H4 (cell line): ENCODE measurements at regions not wholly inside any gene's neighbourhood (a gene's known extent, or its start where the extent isn't known, plus 50 kb on each side); places are given as distances from the start of the nearest gene placed in this dataset.
"Not testable (repeated sequence)": the region's sequence is repeated elsewhere in the genome, so short reads cannot be mapped to it uniquely, and the experiment has no call there.

Experiments used
- DNase-seq: peaks from one replicate; pipeline ENCODE4 v3.0.0-alpha.2; 2015; ENCODE audit warnings: low spot score

DNA sequence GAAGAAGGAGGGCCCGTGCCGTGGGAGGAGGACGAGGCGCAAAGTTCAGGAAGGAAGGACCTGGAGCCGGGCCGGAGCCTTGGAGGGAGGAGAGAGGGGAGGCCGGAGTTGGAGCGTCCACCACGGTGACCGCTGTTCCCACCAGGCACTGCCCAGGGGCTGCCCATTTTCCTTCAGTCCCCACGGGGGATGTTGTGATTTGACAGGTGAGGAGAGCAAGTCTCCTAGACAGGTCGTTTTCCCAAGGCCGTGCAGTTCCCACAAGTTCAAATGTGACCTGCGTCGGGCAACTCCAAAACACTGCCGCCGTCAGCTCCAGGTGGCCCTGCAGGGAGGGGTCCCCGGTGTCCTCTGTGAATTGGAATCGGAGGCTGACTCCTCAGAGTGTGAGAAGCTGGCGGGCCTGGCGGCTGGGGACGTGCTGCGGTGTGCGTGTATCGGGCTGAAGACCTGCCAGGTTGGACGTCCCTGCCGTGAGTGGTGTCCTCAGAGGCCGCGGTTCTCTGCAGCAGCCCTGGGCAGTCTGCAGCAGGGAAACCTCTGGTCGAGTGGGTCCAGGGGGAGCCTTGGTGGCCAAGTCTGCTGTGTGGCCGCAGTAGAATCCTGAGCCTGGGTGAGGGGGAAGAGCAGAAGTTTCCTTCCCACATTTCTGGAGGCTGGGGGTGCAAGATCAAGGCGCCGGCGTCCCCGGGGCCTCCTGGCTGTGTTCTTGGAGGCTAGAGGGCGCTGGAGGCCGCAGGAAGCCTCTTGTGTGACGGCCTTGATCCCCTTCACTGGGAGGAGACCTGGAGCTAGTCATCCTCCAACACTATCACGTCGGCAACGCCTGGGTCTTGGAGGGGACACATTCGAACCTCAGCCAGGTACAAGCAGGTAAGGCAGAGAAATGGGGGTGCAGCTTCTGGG, 115.1 kb upstream of the FRMD1 start:
- DNase-seq: no peak

DNA sequence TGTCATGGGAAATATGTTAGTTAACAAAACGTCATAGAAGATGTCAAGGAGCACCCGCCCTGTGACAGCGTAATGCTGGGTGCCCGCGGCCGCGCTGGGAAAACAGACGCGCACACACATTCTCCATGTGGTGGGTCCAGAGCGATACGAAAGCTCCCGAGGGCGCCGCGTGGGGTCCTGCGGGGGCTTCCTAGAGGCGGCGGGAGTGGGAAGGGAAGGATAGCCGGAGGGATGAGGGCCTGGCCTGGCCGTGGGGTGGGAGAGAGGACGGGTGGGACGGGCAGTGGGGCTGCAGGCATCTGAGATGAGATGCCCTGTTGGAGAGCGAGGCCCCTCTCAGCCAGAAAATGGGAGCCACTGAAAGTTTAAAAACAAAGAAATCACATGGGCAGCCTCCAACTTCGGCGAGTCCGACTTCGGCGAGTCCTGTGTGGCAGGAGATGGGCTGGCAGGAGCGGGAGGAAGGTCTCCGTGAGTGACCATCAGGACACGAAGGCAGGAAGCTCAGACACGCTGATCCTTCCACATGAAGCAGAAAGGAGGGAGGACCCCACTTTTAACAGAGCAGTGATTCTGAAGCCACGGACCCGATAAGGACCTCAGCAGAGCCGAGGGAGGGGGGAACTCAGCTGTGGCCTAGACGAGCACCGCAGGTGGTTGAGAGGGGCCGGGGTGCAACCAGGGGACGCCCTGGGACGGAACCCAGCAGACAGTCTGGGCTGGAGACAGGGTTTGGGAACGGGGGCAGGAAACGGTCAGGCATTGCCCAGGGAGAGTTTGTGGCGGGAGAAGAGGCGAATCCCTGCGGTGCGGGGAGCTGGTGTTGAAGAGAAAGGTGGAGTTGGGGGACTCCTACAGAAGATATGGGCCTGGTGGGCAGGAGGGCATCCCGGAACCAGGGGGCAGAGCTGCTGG, 114.1 kb upstream of the FRMD1 start:
- no peak for DNase-seq

DNA sequence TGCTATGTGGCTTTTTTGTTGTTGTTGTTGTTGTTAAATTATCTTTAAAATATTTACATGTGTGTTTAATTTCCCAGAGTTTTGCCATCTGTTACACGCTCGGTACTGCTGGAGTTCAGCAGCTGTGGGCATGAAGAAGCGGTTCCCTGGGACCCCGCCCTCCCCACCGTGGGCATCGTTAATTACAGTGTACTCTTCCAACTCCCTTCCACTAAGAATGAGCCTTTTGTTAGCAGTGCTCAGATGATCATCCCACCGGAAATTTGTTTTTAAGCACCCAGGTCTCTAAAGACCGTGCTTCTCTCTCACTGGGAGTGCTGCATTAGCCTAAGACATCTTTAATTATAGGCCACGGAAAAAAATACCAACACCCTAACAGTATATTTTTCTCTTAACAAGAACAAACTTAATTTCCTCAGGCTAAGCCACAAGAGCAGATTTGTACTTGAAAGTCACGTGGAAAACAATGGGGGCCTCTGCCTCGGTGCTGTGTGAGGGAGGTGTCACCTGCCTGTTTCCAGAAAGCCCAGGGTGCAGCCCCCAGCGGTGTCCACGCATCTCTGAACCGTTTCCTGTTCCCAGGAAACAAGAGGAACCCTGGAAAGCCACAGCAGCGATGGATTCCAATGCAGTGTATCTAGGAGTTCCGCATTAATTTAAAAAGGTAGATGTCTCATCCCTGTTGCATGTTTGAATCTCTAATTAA, 113.3 kb upstream of the FRMD1 start:
- DNase-seq: no peak

DNA sequence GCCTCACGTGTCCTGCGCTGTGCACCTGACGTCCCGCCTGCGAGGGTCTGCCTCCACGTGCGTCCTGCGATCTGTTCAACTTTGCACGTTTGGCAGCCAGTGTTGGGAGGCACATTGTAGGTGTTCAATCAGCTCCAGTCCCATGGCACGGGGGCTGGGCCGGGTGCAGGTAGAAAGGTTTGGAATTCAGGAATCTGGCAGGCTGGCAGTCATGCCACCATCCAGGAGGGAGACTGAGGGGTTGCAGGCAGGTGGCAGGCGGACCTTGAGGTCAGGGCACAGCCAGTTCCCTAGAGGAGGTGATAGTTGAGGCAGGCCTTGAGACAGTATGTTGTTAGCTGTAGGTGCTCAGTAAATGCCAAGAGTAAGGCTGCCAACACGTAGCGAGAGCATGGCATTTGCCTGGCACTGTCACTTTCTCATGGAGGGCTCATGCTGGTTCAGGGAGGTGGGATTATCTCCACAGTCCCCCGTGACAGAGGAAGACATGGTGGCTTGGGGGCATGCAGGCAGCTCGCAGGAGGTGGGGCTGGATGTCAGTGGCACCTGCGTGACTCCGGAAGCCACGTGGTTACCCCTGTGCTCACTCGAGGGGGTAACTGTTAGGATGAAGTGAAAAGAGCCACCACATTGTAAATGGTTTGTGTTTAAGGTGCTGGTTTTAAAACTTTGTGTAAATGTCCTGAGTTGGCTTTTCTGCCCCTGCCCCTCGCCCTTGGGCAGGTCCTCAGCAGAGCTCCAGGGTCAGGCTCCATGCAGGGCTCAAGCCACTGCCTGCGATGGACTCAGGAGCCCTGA, 111.8 kb upstream of the FRMD1 start:
- no peak for DNase-seq

DNA sequence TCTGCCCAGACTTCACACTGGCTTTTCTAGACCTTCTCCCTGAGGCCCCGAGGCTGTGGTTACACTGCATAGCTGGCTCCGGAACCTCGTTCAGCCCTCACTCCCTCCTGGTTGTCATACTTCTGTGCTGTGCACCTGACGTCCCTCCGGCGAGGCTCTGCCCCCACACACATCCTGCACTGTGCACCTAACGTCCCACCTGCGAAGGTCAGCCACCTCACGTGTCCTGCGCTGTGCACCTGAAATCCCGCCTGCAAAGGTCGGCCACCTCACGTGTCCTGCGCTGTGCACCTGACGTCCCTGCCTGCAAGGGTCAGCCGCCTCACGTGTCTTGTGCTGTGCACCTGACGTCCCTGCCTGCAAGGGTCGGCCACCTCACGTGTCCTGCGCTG, 111.0 kb upstream of the FRMD1 start:
- DNase-seq: no peak

DNA sequence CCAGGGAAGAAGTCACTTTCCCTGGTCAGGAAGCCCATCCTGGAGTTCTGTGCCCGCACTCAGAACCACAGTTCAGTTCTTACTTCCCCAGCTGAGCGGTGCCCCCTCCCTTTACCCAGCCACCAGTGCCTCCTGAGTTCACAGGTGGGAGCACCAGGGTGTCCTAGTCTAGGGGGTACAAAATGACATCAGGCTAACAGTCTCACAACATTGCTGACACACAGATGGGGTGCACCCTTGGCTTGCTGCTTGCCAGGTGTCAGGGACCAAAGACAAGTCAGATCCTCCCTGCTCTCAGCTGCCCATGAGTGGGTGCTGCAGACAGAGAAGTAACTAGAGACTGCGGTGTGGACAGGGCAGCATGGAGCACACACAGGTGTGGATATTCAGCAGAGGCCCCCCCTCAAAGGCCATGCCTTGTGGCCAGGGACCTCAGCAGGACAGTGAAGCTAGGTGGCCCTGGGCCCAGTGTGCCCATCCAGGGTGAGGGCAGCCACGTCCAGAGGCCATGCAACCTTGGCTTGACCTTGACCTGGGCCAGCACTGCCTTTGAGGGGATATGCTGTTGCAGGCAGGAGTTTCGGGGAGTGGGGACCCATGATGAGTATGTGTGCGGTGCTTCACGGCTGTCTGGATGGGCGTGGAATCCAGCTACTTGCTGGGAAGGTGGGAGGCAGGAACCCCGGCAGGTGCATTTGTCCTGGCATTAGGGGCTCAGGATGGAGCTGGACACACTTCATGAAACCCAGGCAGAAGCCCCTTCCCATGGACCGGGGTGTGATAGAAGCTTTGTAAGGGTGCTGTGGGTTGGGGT, 110.4 kb upstream of the FRMD1 start:
- DNase-seq: no peak

DNA sequence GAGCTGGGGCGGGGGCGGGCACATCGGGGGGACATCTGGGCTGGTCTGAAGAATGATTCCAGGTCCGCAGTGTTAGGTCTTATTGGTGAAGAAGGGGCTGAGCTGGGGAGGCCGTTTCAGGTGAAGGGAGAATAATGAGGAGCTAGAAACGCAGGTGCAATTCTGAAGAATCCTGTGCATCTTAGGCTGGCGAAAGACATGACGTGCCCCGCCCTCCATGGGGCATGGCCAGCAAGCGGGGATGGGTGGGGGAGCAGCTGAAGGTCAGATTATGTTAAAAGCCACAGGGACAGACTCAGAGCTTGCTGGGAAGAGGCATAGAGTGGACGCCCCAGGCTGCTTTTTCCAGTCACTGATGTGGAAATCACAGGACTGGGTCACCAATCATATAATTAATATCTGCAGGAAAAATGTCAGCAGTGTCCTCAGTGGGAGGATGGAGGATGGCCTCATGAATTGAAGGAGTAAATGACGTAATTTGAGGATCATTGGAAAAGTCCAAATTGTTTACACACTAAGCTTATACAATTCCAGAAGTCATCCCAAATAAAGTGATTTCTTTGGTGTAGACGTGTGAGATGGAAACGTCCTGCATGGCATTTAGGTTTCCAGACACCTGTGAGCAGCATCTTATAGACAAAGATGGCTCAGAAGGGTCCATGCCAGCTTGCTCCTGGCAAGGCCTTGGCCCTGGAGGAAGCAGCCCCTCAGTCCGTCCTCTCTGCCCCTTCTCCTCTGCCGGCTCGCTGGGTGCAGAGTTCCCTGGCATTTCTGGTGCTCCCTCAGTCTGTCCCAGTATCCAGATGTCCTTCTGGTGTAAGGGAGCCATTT, 109.6 kb upstream of the FRMD1 start:
- no peak for DNase-seq

DNA sequence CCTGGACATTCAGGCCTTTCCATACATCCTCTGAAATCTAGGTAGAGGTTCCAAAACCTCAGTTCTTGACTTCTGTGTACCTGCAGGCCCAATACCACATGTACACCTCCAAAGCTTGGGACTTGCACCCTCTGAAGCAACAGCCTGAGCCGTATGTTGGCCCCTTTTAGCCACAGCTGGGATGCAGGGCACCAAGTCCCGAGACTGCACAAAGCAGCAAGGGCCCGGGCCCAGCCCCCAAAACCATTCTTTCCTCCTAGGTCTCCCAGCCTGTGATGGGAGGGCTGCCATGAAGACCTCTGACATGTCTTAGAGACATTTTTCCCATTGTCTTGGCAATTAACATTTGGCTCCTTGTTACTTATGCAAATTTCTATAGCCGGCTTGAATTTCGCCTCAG, 107.4 kb upstream of the FRMD1 start:
- no peak for DNase-seq

DNA sequence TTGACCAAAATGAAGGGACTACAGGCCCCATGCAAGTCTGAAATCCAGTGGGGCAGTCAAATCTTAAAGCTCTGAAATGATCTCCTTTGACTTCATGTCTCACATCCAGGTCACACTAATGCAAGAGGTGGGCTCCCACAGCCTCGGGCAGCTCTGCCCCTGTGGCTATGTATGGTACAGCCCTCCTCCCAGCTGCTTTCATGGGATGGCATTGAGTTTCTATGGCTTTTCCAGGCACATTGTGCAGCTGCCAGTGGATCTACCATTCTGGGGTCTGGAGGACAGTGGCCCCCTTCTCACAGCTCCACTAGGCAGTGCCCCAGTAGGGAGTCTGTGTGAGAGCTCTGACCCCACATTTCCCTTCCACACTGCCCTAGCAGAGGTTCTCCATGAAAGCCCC, 107.0 kb upstream of the FRMD1 start:
- not testable (repeated sequence) for DNase-seq

DNA sequence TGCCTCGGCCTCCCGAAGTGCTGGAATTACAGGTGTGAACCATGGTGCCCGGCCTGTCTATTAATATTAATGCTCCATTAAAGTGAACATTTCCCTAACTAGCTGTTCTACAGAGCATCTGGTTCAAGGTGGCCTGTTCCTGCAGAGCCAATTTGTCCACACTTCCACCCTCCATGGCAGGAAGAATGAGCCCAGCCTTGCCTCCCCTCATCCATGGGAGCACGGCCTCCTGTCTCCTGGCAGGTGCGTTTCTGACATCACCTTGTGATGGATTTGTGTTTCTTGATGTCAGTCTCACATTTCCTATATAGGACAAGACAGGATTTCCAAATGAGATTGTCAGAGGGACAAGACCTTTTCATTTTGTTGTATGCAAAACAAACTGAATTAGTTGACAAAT, 105.7 kb upstream of the FRMD1 start:
- no peak for DNase-seq

DNA sequence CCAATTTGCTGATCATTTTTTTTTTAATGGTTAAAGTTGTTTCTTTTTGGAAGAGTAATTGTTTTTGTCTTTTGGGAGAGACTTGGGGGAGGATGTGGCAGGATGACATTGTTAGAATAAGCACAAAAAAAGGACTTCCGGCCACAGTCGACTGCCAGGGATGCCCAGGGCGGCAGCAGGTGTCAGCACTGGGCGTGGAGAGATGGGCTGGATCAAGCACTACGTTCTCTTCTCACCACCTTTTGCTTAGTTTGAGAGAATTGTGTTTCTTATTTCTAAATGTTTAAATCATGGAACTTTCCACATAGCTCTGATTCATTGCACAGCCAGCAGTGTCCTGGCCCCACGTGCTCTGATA, 104.6 kb upstream of the FRMD1 start:
- DNase-seq: no peak

DNA sequence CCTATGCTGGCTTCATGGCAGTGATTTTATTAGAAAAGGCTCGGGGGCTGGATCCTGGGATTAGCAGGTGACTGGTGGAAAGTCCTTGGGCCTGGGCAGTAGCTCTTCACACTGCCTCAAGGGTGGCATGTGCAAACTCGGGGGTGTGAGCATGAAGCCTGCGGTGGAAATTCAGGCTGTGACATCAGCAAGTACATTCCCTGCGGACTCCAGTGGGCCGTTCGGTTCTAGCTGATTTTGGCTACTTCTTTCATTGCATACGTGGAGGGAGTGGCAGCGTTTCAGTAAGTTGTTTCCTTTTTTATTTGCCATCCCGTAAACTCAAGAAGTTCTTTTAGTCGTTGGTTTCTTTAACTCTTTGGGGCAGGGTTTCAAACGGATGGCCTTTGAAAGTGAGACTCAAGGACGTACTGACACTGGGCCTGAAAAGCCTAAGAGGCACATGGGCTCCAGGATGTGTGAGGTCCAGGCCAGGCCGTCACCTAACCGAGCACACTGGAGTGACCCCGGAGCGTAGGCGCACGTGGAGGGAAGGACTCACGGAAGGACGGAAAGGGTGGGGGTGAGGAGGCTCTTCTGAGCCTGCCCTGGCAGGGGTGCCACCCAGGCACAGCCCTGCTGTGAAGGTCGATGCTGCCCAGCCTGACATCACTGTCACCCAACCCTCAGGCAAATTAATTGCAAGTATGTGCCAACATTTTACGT, 104.0 kb upstream of the FRMD1 start:
- DNase-seq: no peak

DNA sequence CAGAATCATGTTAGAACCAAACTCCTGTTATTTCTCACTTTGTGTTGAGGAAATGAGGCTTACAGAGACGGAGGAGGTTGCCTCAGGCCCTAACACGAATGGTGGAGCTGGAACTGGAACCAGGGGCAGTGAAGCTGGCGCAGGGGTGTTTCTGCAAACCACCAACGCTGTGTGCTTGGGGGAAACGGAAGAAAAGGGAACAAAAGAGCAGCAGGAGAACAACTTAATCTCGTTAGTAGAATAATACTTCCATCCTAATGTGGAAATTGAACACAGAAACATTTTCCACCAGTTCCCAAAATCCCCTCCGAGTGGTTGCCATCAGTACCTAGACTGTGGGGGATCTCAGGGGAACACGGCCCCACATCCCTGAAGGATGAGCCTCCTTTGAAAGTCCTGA, 103.4 kb upstream of the FRMD1 start:
- DNase-seq: no peak

DNA sequence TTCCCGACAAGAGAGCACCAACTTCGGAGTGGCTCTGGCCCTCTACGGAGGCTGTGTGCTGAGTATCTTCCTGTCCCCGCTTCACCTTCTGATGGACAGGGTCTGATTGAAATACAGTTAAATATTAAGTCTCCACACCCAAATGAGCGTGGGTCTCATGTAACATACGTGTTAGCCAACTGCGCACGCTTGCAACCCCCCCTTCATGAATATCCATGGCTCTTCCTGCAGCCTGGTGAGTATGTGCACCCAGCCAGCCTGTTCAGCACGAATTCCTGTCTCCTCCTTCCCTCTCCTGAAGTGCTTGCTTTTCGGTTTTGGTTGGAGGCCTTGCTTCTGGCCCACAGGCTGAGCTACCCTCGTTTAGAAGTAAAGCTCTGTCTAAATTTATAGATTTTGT, 102.9 kb upstream of the FRMD1 start:
- no peak for DNase-seq

DNA sequence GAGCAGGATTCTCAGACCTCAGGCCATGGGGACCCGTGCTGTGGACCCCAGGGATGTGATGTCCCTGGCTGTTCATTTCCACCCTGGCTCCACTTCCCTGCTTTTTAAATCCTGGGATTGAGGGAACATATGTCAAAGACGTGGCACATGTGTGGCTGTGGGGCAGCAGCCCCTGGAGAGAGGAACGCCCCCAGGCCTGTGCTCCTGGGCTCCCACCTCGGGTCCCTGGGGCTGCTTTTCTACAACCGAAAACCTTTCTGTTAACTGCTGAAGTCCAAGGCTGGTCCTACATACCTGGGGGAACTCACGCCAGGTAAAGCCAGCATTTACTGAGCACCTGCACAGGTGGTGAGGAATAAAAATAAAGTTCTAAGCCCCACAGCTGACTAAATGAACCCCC, 102.3 kb upstream of the FRMD1 start:
- DNase-seq: no peak

DNA sequence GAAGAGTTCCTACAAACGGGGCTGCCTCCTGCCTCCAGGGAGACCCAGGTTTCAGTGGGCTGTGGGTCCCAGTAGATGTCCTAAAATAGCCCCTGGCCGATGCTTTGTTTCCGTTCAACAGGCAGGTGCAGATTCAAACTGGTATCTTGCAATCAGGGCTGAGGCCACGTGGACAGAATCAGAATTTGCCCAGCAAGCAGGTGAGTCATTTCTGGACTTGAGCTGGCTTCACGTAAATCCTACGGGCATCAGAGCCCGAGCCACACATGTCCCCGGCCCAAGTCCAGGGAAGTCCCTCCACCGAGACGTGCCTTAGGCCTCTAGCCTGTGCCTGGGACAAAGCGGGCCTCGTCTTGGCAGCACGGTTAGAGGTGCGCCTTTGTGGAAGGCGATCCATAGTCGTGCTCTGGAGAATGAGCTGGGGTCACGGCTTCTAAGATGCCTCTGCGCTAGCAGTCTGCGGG, 101.6 kb upstream of the FRMD1 start:
- DNase-seq: no peak

DNA sequence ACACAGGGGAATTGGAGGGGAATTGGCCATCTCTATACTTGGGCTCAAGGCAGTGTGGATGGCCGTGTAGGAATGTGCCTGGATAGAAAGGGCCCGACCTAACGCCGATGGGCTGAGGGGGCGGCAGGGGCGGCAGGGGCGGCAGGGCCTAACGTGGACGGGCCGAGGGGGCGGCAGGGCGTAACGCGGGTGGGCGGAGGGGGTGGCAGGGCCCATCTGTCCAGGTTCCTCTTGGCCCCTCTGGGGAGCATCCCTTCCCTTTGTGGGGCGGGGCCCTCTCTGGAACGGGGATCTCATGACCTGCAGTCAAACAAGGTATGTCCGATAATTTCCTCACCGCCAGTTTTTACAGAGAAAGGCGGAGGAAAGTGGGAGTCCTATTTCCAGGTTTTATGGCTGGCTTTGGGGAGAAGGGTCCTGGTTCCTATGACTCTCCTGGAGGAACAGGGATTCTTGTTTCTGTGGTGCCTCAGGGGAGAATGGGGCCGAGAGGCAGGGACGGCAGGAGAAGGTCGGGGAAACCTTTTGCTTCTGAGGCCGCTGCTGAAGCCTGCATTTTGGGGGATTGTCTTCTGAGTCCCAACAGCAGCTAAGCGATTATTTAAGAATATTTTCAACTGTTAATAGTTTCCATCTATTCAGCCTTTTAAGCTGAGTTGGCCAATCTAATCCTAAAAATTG, 100.8 kb upstream of the FRMD1 start:
- no peak for DNase-seq

DNA sequence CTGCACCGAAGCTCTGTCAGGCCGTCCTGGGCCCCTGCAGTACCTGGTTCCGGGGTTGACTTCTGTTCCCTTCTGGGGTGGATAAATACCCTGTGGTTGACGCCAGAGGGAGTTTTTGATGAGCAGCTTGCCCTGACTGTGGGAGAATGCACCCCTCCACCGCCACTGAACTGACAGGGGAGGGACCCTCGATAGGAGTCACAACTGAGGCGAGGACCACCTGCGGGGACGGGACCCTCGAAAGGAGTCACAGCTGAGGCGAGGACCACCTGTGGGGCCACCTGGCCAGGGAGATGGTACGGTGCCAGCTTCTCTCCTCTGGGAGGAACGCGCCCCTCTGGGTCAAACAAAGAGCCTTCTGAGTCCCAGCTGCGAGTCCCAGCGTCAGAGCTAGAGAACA, 100.1 kb upstream of the FRMD1 start:
- no peak for DNase-seq
